GM18505 (cell line): ENCODE measurements at regions not wholly inside any gene's neighbourhood (a gene's known extent, or its start where the extent isn't known, plus 50 kb on each side); places are given as distances from the start of the nearest gene placed in this dataset.

Experiments
- ATAC-seq: cut with Tn5 transposase; IDR thresholded peaks from one replicate; pipeline ENCODE4 v1.9.1; 2021; ENCODE audit not compliant: unreplicated experiment
- POLR2A ChIP-seq: IDR thresholded peaks from 4 replicates; pipeline ENCODE4 v1.6.1; 2011; ENCODE audit warnings: borderline replicate concordance; ENCODE audit not compliant: insufficient read depth, insufficient read length; ENCODE audit errors: extremely low read depth

DNA sequence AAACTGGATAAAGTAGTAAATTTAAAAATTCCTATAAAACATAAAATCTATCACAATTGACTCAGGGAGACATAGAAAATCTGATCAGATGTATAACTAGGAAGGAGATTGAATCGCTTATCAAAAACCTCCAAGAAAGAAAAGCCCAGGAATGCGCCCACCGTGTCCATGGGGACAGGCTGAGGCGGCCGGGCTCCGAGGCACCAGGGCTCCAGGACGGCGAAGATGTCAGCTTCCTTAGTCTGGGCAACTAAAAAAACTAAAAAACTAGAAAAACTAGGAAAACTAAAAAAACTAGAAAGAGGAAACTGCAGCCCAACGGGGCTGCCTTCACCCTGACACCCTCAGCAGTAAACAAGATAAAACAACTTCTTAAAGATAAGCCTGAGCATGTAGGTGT is 229.0 kb upstream of the RAB4A start:
- no peak for TF ChIP-seq POLR2A
- ATAC-seq: no peak

- TF ChIP-seq POLR2A: no peak
- ATAC-seq: no peak
Measured at GRCh38 chr1:229042482-229042881, 228.4 kb upstream of the RAB4A start.

DNA sequence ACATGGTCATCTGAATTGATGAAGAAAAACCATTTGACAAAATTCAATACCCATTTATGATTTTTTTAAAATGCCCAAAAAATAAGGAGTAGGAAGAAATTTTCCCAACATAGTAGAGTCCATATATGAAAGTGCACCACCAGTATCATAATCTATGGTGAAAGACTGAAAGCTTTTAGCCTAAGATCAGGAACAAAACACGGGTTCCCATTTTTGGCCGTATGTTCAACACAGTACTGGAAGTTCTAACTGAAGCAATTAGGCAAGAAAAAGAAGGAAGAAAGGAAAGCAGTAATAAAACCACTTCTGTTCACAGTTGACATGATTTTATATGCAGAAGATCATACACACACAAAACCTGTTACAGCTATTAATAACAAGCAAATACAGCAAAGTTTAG is 227.8 kb upstream of the RAB4A start:
- no peak for ATAC-seq
- no peak for TF ChIP-seq POLR2A

GRCh38 chr1:229046251-229046853 is 224.6 kb upstream of the RAB4A start:
- no peak for TF ChIP-seq POLR2A
- ATAC-seq: no peak

- no peak for ATAC-seq
- no peak for TF ChIP-seq POLR2A
Measured at GRCh38 chr1:229047161-229047839, 223.6 kb upstream of the RAB4A start.

DNA sequence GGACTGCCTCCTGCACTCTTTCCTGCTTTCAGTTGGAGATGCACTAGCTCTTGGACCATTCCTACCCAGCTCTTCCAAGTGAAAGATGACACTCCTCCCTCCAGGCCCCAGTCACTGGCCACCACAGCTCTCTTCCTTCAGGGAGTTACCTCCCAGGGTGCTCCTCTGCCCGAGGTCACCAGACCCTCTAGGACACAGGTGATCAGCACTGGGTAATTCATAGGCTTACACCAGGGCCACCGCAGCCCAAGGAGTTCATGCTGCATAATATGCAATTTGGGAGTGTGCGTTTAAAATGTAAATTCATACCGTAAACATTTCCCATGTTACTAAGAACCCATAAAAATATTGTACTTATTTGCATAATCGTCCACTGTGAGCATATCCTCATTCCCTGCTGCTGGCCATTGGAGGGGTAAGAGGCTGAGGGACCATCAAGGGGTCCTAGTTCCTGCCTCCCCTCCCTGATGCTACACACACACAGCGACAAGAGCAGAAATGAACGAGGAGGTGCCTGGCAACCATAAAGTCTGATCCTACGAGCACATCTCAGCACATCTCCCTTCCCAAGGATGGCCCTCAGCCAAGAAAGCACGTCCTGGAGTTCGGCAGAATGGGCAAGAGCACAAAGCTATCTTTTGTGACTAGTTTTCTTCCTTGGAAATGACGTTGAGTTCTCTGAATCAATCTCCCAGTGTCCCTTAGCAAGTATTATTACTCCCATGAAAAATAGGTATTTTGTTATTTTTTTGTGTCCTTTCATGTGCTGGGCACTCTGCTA is 222.9 kb upstream of the RAB4A start:
- ATAC-seq: no peak
- TF ChIP-seq POLR2A: no peak

GRCh38 chr1:229048896-229049295 is 222.0 kb upstream of the RAB4A start:
- no peak for TF ChIP-seq POLR2A
- no peak for ATAC-seq

DNA sequence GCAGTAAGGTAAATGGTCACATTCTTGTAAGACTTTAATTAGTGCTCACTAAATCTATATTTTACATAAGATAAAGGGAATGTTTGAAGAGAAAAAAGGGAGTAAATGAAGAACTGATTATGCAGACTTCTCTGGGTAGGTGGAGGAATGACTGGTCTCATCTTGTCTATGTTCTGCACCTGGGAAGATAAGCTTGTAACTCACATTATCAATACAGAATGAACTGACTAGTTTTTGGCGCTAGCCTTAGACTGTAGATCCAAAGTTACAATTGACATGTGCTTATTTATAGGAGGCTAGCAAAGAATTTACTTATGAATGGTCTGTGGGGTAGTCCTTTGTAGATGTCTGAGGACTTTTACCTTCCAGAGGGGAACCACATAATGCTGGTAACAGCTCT is 214.9 kb upstream of the RAB4A start:
- no peak for ATAC-seq
- TF ChIP-seq POLR2A: no peak

- no peak for TF ChIP-seq POLR2A
- no peak for ATAC-seq
Measured at GRCh38 chr1:229058111-229058561, 212.8 kb upstream of the RAB4A start.

DNA sequence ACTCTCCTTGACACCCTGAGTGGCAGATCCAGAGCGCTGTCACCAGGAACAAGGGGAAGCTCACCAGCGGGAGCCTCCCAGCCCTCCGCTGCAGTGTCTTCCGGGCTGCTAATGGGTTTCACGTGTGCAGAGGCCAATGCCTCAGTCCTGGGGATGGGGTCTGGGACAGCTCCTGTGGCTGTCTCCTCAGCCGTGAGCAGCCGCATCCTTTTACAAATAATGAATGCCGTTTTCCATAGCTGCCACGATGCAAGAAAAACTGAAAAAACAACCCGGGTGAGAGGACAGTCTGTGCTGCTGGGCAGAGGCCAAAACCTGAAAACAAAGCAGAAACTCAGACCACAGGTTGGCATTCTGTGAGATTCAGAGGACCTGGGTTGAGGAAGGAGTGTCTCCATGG is 212.2 kb upstream of the RAB4A start:
- no peak for ATAC-seq
- no peak for TF ChIP-seq POLR2A

DNA sequence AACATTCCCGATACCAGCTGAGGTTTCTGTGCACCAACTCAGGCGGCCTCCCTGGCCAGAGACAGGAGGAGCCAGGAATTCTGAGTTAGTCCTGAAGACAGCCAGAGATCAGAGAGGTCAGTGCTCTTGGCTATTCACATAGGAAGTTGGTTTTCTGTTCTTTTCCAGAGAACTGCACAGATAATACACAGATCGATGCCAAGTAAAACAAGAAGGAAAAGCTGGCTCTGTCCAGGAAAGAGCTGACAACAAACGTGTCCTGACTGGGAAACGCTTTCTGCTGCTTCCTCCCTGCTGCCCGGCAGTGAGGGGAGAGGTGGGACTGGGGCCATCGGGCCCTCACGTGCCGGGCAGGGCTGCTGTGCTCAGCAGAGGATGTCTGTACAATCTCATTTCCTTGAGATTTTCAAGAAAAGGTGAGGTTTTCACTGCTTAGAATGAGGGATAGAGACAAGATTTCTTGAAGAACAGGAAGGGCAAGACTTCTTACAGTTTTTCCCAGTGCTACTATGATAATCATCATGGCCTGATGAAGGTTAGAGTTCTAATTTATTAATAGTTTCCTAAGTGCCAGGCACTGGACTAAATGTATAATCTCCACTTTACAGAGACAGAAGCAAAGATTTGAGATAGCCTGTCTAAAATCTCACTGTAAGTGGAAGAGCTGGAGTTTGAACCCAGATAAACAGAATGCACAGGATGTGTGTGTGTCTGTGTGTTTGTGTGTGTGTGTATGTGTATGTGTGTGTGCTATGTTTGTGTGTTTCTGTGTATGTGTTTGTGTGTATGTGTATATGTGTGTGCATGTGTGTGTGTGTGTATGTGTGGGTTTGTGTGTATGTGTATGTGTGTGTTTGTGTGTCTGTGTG is 211.0 kb upstream of the RAB4A start:
- no peak for TF ChIP-seq POLR2A
- no peak for ATAC-seq

DNA sequence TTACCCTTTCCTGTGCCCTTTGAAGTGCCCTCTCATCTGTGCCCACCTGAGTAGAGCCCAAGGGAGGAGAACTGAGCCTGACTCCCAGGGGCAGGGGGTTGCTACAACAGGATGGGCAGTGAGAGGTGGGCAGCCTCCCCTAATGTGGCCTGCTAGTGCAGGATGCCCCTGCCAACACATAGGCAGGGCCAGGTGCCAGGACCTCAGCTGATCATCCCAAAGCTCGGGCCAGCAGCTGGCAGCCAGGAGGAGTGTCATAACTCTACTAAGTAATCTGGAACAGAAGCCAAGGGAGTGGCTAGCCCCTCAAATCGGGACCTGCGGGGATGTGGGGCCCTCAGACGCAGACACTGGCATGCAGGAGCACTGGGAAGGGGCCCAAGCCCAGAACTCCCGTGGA is 208.8 kb upstream of the RAB4A start:
- no peak for TF ChIP-seq POLR2A

GRCh38 chr1:229063154-229063773 is 207.6 kb upstream of the RAB4A start:
- no peak for TF ChIP-seq POLR2A
- no peak for ATAC-seq

More for the DNA sequence above, 208.8 kb upstream of the RAB4A start:
- no peak for ATAC-seq
